ENCODE measurements at regions not wholly inside any gene's neighbourhood (a gene's known extent, or its start where the extent isn't known, plus 50 kb on each side); places are given as distances from the start of the nearest gene placed in this dataset.

- no peak overlapping the region for H3K4me3 ChIP-seq (ENCODE audit: low read length)
- no peak for DNase-seq (ENCODE audit: low read depth)
- TF ChIP-seq, protein P1, sequence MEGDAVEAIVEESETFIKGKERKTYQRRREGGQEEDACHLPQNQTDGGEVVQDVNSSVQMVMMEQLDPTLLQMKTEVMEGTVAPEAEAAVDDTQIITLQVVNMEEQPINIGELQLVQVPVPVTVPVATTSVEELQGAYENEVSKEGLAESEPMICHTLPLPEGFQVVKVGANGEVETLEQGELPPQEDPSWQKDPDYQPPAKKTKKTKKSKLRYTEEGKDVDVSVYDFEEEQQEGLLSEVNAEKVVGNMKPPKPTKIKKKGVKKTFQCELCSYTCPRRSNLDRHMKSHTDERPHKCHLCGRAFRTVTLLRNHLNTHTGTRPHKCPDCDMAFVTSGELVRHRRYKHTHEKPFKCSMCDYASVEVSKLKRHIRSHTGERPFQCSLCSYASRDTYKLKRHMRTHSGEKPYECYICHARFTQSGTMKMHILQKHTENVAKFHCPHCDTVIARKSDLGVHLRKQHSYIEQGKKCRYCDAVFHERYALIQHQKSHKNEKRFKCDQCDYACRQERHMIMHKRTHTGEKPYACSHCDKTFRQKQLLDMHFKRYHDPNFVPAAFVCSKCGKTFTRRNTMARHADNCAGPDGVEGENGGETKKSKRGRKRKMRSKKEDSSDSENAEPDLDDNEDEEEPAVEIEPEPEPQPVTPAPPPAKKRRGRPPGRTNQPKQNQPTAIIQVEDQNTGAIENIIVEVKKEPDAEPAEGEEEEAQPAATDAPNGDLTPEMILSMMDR (conservative IDR thresholded peaks at IDR 0.05; ENCODE audit: low read length), result no peak
Observed at GRCh38 chr2:144668493-144669110, 148.7 kb upstream of the ZEB2 start.

DNA sequence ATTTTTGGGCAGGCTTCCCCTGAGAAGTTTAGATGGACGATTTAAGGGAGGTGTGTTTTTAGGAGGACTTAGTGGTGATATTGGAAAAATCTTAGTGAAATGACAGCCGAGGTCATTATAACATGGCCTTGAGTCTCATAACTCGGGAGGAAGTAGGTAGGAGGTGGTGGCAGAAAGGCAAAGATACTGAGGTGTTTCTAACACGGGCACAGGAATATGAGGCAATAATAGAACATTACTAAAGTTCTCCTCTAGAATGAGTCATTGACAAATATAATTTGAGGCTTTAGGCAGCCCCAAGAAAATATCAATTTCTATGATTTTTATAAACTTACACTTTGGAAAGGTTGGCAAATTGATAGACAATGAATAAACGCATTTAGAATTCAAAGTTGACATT is 146.1 kb upstream of the ZEB2 start:
- no peak overlapping the region for H3K4me3 ChIP-seq (ENCODE audit: low read length)
- DNase-seq (ENCODE audit: low read depth), result no peak
- TF ChIP-seq, protein P1 (conservative IDR thresholded peaks at IDR 0.05; ENCODE audit: low read length), result no peak

- H3K4me3 ChIP-seq (ENCODE audit: low read length), result no peak overlapping the region
- TF ChIP-seq, protein P1 (conservative IDR thresholded peaks at IDR 0.05; ENCODE audit: low read length), result no peak
- no peak for DNase-seq (ENCODE audit: low read depth)
Observed at GRCh38 chr2:144663207-144663606, 143.3 kb upstream of the ZEB2 start.

- TF ChIP-seq, protein P1 (conservative IDR thresholded peaks at IDR 0.05; ENCODE audit: low read length), result no peak
- H3K4me3 ChIP-seq (ENCODE audit: low read length), result no peak overlapping the region
- DNase-seq (ENCODE audit: low read depth), result peak; percentile 11
Observed at GRCh38 chr2:144660518-144661316, 140.8 kb upstream of the ZEB2 start.

DNA sequence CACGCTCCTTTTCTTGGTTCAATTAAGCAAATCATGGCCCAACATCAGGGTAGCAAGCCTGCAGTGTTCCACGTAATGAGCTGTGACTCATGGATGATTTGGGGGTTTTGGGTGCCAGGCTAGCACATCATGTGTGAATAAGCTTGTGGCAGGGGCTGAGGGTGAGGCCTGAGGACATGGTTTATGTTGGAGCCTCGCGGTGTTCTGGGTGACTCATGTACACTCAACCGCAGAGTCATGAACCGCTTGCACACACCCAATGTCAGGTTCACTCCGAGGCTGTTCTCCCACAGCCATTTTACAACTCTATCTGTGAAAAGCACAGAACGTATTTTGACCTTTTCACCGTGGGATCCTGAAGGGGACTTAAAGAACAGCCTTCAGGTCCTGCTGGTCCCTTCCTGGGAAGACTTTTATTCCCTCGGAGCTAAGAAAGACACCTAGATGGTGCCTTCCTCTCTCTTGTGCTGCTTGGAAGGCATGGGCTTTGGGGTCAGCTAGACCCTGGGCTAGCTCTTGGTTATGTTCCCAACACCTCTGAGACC is 139.9 kb upstream of the ZEB2 start:
- no peak overlapping the region for H3K4me3 ChIP-seq (ENCODE audit: low read length)
- TF ChIP-seq, protein P1 (conservative IDR thresholded peaks at IDR 0.05; ENCODE audit: low read length), result no peak
- DNase-seq (ENCODE audit: low read depth), result peak; percentile 95

GRCh38 chr2:144654523-144654922 is 134.6 kb upstream of the ZEB2 start:
- H3K4me3 ChIP-seq (ENCODE audit: low read length), result no peak overlapping the region
- no peak for DNase-seq (ENCODE audit: low read depth)
- TF ChIP-seq, protein P1 (conservative IDR thresholded peaks at IDR 0.05; ENCODE audit: low read length), result no peak

DNA sequence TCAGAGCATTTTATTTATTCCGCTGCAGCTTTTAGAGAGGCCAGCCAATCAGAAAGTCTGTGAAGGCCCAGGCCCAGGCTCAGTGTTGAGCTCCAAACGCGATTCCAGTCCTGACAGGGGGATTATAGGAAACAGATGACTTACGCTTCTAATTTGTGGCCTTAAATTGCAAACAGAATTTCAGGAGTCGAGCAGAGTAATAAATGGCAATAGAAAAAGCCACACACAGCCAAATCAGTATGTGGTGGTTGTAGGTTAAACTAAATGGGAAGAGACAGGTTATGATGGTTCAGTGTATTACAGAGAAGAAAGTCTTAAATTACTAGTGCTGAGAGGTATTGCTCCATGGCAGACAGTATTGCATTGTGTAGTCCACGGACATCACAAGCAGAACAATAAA is 131.0 kb upstream of the ZEB2 start:
- TF ChIP-seq, protein P1 (conservative IDR thresholded peaks at IDR 0.05; ENCODE audit: low read length), result no peak
- H3K4me3 ChIP-seq (ENCODE audit: low read length), result no peak overlapping the region
- peak; percentile 58 for DNase-seq (ENCODE audit: low read depth)
